Dedifferentiated amniotic fluid mesenchymal stem cell (primary cell): ENCODE measurements at regions not wholly inside any gene's neighbourhood (a gene's known extent, or its start where the extent isn't known, plus 50 kb on each side); places are given as distances from the start of the nearest gene placed in this dataset.
"Not testable (repeated sequence)": the region's sequence is repeated elsewhere in the genome, so short reads cannot be mapped to it uniquely, and the experiment has no call there.

Experiments
- DNase-seq: peaks from one replicate; pipeline ENCODE4 v3.0.0-alpha.2; 2016; ENCODE audit errors: extremely low spot score

DNA sequence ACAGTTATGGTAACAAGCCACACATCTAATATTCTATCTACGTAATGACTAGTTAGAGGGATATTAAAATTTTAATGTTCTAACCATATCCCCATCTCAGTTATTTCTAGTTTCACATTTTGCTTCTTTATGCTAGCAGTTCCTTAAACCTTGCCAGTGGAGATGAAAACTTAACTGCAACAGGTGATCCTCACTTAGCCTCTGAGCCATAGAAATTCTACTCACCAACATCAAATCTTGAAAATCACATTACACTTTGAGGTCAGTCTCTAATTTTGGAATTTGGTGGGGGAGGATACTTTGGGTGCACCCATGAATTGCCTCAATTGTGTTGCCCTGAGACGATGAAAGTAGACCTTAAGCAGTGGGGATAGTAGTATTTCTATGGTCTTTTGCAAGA, 256.4 kb downstream of the GATA3 start:
- no peak for DNase-seq

DNA sequence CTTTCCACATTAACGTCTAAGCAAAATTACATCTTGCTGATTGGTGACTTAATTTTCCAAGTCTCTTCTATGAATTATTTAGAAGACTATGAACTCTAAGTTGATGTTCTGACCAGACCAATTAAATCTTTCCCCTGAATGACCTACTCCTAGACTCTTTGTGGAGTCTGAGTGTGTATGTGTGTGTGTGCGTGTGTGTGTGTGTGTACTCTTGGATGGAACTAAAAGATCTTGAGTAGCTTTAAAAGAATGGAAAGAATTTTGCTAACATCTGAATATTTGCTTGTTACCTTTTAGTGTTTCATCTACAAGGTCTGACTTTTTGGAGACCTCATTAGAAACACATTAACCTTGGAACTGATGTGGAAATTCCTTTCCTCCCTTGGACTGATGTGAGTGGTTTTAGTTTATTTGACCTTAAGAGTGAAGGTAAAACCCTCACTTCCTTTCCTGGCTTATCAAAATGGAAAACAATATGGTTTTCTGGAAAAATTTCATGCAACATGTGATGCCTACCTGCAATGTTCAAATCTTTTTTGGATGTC, 257.1 kb downstream of the GATA3 start:
- no peak for DNase-seq

GRCh38 chr10:8312079-8312478, 257.6 kb downstream of the GATA3 start:
- no peak for DNase-seq

DNA sequence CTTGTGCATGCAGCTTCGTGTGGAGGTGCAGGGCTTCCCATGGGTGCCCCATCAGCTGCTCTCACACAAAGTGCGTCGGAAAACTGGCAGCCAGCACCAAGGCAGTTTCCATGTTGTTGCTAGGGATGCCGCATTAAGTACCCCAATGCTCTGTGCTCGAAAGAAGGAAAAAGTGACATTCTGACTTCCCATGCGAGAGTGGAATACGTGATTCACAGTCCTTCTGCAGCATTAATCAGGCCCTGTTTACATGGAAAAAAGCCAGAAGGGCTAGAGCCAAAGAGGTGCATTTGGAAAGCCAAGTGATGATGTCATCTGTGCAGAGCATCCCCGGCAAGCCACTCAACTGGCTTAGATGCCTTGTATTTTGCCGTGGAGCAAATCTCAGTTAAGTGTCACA, 258.3 kb downstream of the GATA3 start:
- DNase-seq, result no peak

DNA sequence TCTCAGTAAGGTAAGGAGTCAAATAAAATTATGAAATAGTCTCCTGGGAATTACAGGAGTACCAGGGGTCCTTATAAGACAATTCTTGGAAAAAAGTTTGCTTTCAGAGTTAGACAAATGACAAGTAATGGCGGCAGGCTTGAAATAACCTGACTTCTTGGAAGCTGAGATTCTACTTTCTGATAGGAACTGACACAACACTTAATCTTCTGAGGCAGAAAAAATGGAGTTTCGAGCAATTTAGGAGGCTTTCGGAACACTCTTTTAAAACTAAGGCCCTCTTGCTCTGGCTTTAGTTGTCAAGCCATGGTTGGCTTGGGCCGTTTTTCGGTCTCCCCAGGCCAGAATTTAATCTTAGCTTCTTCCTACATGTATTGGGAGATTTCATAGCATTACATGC, 260.0 kb downstream of the GATA3 start:
- no peak for DNase-seq

DNA sequence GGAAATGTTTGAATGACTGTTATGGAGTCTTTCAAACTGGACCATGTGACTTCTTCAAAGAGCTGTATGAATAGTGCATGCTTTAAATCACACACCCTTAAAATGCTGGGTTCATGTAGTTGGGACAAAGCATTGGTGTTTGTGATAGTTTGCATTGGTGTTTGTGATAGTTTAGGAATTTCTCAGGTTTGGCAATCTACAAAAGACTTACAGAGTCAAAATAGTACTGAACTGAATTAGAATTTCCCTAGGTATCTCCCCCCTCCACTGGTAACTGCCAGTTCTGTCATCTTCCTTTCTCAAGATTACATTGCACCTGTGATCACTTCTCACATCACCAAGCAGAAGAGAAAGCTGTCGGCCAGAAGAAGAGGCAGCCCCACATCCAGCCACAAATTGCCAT, 261.1 kb downstream of the GATA3 start:
- DNase-seq, result no peak

DNA sequence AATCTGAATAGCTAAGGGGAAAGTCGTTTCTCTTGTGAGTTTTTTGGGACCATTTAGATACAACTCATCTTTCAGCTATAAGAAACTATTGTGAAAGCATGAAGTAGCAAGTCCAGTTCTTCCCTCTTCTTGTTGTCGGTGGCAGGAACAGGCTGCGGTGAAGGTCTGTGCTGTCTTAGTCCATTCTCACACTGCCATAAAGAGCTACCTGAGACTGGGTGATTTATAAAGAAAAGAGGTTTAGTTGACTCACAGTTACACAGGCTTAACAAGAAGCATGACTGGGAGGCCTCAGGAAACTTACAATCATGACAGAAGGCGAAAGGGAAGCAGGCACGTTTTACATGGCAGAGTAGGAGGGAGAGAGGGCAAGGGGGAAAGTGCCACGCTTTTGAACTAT, 261.8 kb downstream of the GATA3 start:
- no peak for DNase-seq

GRCh38 chr10:8318429-8318828, 263.9 kb downstream of the GATA3 start:
- not testable (repeated sequence) for DNase-seq

DNA sequence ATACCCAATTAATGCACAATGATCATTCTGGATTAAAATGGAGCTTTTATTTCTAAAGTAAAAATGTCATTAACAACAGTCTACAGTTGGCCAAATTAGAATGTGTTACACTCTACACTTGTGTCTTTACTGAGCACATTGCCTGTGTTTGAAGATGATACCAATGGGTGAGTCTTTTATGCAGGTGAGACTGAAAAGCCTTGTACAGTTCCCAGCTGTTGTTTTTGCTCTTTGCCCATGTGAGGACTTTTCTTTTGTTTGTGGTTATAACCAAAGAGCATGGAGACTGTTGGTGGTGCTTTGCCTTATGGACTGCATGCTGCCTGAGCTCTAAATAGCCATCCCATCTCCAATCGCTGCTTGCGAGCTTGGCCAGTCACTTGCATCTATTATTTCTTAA, 264.5 kb downstream of the GATA3 start:
- DNase-seq, result no peak

GRCh38 chr10:8319704-8320103, 265.2 kb downstream of the GATA3 start:
- DNase-seq, result no peak

DNA sequence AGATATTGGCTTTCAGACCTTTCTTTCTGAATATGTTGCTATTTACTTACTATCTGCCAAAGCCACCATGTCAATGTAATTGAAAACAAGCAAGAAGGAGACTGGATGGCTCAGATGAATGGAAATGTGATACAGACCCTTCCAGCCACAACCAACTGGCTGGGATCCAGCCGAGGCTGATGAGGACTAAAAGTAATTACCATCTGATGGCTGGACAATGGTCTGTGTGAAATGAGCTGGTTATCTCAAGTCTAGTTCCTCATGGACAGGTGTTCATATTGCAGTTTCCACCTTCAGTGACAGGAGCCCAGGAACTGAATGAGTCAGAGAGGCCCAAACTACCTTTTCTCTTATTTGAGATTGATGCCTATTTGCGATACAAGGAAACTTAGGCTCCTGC, 267.5 kb downstream of the GATA3 start:
- DNase-seq, result no peak

GRCh38 chr10:8323428-8324054, 269.1 kb downstream of the GATA3 start:
- DNase-seq, result no peak

- no peak for DNase-seq
These were observed 270.8 kb downstream of the GATA3 start for GRCh38 chr10:8325024-8325980.

DNA sequence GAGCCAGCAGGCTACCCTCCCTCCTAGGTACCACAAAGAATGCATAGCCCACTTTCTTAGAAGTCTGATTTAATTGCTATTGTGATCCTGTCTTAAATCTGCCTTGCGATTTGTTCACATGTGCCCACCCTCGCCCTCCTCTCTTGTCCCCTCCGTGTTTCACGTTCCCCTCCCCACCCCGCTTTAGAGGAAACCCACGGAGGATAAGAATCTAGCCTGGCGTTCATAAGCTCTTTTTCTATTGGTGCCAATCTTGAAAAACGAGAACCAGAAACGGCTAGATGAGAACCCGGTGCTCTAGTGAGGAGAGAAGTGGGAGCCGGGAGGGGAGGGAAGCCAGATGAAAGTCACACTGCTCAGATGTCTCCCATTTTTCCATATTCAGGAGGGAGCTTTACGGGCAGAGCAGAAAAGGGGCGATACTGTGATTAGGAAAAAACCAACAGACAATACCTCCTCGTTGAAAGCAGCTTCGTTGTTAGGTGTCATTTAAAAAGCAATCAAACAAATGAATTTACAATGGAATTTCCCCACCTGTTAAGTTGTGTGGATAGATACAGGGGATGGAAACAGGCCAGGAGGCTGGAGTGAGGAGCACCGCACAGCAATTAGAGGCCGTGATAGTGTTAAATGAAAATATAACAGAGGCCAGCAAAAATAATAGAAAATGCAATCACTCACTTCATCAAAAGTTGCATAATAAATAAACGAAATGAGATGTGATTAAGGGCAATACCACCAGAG, 272.1 kb downstream of the GATA3 start:
- DNase-seq, result no peak

DNA sequence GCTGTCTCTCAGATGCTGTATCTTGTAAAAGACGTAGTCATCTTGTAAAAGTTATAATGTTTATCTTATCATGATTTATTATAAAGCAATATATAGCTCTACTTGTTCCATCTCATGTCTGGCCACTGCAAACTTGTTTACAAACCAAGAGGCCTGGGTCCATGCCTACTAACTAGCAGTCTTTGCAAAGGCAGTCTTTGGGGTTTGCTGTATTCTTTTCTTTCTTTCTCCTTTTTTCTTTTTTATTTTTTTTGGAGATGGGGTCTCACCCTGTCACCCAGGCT, 272.6 kb downstream of the GATA3 start:
- no peak for DNase-seq

GRCh38 chr10:8331387-8331786, 276.9 kb downstream of the GATA3 start:
- DNase-seq, result no peak

DNA sequence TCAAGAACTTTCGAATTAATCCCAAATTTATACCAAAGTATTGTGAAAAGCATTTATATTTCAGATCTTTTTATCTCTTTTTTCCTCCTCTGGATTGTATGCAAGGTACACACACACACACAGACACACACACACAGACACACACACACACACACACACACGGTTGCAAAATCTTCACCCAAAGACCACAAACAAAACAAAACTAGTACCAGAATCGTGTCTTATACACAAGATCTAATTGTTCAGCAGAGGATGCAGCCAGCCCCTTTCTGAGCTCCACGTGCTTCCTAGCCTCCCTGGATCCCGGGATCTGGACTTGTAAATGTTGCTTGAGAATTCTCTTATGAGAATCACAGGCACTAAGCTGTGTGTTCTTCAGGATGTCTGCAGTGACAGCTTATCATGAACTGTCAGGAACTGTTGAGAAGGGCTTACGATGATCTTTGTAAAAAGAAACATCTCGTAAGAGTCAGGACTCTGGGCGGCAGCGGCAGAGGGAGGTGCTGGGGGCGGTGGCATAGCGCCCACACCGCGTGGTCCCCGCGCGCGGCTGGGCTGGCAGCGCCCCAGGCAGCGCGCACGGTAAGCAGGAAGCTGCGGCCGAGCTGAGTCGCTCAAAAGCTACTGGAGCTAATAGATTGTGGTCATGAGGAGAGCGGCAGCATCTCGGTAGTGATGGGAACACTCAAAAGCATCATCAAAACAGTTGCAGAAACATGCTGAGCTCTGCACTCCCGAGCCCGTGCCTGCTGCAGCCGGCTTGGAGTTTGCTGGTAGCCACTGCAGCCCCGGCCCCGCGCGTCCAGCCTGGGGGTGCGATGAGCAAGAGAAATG, 277.6 kb downstream of the GATA3 start:
- DNase-seq, result no peak

- no peak for DNase-seq
These were observed 278.2 kb downstream of the GATA3 start for GRCh38 chr10:8332730-8333111.

- no peak for DNase-seq
These were observed 280.1 kb downstream of the GATA3 start for GRCh38 chr10:8334631-8335030.

- DNase-seq, result no peak
These were observed 282.3 kb downstream of the GATA3 start for GRCh38 chr10:8336629-8337331.

GRCh38 chr10:8337332-8337651, 282.8 kb downstream of the GATA3 start:
- no peak for DNase-seq
